GM21447 (cell line): ENCODE measurements at regions not wholly inside any gene's neighbourhood (a gene's known extent, or its start where the extent isn't known, plus 50 kb on each side); places are given as distances from the start of the nearest gene placed in this dataset.

Experiments
- ATAC-seq: cut with Tn5 transposase; IDR thresholded peaks from one replicate; pipeline ENCODE4 v1.9.1; 2021; ENCODE audit not compliant: unreplicated experiment

DNA sequence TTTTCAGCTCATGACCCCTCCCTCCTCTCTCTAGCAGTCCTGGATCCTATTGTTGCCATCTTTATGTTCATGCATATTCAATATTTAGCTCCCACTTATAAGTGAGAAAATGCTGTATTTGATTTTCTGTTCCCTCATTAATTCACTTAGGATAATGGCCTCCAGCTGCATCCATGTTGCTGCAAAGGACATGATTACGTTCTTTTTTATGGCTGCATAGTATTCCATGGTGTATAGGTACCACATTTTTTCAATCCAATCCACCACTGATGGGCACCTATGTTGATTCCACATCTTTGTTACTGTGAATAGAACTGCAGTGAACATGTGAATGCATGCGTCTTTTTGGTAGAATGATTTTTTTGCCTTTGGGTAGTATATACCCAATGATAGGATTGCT, 188.4 kb downstream of the FOXL1 start:
- no peak for ATAC-seq

- ATAC-seq, result no peak
Measured at GRCh38 chr16:86768228-86768791, 190.0 kb downstream of the FOXL1 start.

DNA sequence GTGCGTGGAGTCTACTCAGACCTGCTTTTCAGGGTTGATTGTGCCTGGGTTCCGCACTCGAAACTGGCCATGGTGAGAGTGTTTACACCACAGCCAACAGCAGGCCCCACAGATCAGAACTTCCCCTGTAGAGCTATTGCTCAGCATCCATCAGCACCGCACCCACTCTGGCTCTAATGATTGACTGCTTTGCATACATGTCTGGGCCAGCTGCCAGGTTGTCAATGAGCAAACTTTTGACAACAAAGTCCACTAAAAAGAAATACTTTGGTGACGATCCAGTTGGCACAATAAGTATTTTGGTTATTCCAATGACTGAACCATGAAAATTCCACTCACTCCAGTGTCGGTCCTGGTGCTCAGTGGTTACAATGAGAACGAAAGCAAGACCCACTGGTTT, 190.7 kb downstream of the FOXL1 start:
- no peak for ATAC-seq

DNA sequence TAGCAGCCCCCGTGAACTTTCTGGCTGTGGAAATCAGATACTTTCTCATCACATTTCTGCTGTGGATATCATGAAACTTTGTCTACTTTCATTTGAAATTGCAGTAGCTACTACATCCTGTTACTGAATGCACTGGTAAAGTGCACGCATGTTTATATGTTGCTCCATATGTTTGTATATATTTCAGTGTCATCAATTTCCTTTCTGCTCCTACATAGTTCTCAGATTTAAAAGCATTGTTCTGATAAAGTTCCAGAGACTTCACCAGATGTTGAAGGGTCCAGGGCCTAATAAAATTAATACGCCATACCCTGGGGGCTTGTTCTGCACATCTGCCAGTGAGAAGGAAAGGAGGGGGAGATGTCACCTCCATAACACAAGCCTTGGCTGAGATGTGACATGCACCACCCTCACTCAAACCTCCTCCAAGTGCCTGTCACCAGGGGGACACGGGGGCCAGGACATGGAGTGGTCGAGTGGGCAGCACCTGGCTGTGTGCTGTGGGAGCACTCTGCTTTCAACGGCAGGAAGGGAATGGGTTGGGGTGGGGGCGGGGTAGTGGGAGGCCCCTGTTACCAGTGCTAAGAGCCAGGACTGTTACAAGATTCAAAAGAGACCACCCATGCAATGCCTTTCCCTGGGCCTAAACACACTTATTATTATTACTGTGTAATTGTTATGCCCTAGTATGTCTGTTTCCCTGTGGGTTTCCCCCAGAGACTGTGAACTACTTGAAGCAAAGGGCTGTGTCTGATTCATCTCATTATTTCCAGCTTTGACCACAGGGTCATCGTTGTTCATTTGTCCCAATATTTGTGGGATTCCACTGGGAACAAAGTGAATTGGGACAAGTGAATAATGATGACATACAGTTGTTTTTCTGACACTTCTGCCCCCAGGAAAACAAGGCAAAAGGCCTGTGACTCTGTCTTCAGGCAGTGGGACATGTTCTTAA, 193.4 kb downstream of the FOXL1 start:
- ATAC-seq, result no peak

GRCh38 chr16:86772671-86773353, 194.5 kb downstream of the FOXL1 start:
- ATAC-seq, result no peak

DNA sequence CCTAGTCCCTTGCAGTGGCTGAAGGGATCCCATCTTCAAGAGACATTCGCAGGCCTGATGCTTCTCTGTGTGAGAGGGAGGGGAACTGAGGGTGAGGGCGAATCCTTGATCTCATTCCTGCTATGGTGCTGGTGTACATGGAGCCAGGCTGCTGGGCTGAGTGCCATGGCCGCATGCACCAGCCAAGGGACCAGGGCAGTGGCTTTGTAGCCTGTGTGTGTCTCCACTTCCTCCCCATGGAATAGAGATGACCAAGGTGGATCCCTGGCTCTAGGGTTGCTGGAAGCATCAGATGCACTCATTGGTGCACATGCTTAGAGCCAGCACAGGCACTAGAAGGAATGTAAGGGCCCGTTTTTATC, 195.0 kb downstream of the FOXL1 start:
- ATAC-seq, result no peak

DNA sequence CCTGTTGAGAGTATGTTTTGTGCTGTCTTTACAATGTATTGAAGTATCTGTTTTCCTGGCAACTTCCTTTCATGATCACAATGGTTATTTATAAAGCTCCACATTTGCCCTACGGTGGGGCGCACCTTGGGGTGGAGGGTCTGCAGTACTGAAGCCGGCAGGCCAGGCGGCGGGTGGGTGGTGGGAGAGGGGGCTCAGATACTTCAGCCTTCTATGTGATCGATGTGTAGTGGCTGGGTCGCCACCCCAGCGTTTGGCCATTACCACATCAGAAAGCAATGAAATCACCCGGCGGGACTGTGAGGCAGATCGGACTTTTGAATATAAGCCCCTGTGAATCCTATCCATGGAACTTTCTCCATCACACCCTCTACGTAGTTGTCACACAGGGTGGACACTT, 196.6 kb downstream of the FOXL1 start:
- no peak for ATAC-seq

DNA sequence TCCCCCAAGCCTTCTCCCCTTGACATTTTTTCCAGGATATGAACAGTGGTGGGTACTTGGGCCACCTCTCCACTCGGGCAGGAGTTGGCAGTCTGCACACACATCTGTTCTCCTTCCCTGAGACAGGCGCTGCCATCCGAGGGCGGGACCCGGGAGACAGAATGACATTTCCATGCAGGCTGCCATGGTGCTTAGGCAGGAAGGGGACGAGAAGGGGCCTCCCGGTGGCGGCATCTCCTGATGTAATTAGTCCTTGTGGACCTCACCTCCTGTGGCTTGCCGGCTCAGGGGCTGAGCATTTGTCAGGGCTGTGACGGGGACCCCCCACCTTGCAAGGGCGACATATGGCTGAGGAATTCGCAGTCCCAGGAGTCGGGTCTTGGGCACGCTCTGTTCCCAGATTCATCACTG, 197.2 kb downstream of the FOXL1 start:
- no peak for ATAC-seq

DNA sequence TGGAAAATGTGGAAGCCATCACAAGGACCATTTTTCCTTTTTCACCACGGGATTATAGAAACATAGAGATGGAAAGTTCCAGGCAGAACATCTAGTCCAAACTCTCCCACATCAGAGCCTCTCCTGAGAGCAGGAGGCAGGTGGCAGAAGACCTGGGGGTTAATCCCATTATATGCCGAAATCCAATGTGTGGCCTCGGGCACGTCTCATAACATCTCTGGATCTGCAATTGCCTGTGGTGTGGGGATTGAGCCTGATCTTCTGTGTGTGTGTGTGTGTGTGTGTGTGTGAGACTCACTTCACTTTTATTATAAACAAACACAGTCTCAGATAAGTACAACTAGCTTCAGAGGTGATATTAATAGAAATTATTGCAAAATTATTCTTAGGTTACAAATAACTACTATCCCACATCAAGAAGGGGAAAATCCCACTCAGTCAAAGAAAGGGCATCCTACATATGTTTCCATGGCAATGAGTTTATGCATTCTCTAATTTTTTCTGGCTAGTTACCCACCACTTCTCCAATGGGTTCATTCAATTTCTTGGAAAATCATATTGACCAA, 199.1 kb downstream of the FOXL1 start:
- ATAC-seq, result no peak

GRCh38 chr16:86778108-86778745, 199.9 kb downstream of the FOXL1 start:
- no peak for ATAC-seq

DNA sequence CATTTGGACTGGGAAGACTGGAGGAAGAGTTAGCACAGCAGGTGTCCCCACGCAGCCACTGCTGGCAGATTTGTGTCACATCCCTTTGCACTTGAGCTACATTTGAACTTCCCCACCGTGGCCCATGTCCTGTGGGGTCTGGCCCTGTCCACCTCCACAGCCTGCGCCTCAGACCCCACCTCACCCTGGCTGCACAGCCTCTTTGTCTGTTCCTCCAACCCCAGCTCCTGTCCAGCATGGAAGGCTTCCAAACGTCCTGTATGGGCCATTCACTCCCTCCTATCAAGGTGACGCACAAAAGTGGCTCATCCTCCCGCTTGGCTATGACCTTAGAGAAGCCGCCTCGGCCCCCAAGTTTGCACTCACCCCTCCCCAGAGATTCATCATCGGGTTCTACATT, 200.6 kb downstream of the FOXL1 start:
- ATAC-seq, result no peak

- ATAC-seq, result no peak
Measured at GRCh38 chr16:86781046-86781445, 202.7 kb downstream of the FOXL1 start.

DNA sequence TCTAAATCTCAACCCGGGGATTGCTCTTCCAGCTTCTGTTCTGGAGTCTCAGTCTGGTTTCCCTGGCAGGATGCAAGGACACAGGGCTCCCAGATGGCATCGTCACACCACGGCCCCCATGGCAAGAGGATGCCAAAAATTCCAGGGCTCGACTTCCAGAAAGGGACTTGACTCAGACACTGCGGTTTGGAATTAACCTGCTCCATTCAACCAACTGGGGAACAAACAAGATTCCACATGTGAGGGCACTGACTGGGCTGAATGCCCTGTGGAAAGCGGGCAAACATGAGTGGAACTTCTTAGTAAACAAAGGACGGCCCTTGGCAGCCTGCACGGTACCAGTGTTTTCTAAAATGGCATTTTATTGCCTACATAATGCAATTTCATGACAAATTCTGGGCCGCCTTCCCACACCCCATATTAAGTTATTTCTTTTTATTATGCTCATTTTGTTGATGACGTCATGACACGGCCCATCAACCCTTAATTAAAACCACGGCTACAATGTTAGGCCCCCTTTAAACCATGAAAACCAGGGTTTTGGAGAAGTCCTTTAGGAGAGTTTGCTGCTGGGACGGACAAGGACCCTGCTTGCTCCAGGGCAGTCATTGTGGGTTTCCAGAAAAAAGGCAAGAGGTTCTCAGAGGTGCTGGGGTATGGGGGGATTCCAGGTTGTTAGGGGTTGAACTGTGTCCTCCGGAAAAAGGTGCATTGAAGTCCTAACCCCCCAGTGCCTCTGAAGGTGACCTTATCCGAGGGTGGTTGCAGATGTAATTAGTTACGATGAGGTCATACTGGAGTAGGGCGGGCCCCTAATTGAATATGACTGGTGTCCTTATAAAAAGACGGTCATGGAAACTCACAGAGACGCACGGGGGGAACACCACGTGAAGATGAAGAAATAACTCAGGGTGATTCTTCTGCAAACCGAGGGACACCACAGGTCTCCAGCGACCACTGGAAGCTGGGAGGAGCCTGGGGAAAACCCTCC, 205.6 kb downstream of the FOXL1 start:
- no peak for ATAC-seq

GRCh38 chr16:86786338-86786737, 208.0 kb downstream of the FOXL1 start:
- no peak for ATAC-seq

- ATAC-seq, result no peak
Measured at GRCh38 chr16:86786994-86787393, 208.6 kb downstream of the FOXL1 start.

- ATAC-seq, result no peak
Measured at GRCh38 chr16:86787538-86787937, 209.2 kb downstream of the FOXL1 start.

- ATAC-seq, result no peak
Measured at GRCh38 chr16:86789621-86790051, 211.3 kb downstream of the FOXL1 start.

- no peak for ATAC-seq
Measured at GRCh38 chr16:86791287-86792035, 213.1 kb downstream of the FOXL1 start.

DNA sequence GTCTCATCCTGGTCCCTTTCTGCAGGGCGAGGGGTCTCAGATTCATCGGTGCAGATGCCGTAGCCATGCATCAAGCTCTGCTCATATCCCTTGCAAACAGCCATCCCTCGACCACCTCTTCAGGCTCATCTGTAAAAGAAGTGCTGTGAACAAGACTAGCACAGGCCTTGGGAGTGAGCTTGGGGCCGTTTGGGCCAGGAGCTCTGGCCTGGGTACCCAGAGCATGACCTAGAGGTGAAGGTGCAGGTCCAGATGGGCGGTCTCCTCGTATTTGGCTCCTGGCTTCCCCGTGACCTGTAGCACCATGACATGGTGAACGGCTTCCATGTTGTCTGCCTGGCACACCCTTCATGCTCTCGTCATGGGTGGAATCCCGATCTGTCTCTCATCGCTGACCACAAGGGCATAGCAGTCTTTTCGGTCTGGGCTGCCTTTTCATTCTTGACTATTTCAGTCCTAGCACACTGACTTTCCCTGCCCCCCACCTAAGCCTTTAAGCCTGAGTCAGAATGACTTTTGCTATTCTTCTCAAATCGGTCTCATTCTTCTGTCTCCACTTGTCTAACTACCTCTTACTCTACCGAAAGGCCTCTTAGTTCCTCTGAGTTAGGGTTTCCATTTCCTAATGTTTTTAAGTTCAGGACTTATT, 216.0 kb downstream of the FOXL1 start:
- ATAC-seq, result no peak
